Hippocampal formation (tissue), 2 donors: ENCODE measurements at regions not wholly inside any gene's neighbourhood (a gene's known extent, or its start where the extent isn't known, plus 50 kb on each side); places are given as distances from the start of the nearest gene placed in this dataset.
A peak's percentile ranks its signal among the peaks of the same experiment; 100 is the strongest.
"Not testable (repeated sequence)": the region's sequence is repeated elsewhere in the genome, so short reads cannot be mapped to it uniquely, and the experiment has no call there.

Experiments
- DNase-seq, 2 donors: peaks; one replicate each; lab custom pipeline; 2025; lab: John Stamatoyannopoulos, UW

DNA sequence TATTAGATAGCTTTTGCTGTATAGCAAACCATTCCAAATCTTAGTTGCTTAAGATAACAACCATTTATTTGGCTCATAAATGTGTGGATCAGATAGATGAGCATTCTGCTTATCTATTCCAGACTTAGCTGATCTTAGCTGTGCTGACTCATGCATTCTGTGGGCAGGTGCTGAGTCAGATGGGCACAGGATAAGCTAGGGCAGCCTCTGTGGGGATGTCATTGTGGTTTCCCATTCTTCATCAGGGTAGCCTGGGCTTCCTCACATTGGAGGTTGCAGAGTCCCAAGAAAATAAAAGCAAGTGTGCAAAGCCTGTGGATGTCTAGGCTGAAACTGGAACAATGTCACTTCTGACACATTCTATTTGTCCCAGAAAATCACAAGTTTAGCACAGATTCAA lies 917.0 kb downstream of the TYW1 start:
- DNase-seq = no peak

GRCh38 chr7:67916111-67916510 lies 919.5 kb downstream of the TYW1 start:
- not testable (repeated sequence) for DNase-seq

GRCh38 chr7:67916571-67917436 lies 920.2 kb downstream of the TYW1 start:
- DNase-seq = peak in 1 of 2 donors; percentile 7

GRCh38 chr7:67917437-67917755 lies 920.8 kb downstream of the TYW1 start:
- no peak for DNase-seq

- no peak for DNase-seq
Observed at GRCh38 chr7:67918158-67918557, 921.5 kb downstream of the TYW1 start.

DNA sequence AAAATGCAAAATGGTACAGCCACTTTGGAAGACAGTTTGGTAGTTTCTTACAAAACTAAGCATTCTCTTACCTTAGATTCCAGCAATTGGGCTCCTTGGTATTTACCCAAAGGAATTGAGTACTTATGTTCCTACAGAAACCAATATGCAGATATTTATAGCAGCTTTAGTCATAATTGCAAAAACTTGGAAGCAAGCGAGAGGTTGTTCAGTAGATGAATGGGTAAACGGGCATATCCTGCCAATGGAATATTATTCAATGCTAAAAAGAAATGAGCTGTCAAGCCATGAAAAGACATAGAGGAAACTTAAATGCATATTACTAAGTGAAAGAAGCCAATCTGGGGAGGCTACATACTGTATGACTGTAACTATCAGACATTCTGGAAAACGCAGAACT lies 926.7 kb downstream of the TYW1 start:
- no peak for DNase-seq

DNA sequence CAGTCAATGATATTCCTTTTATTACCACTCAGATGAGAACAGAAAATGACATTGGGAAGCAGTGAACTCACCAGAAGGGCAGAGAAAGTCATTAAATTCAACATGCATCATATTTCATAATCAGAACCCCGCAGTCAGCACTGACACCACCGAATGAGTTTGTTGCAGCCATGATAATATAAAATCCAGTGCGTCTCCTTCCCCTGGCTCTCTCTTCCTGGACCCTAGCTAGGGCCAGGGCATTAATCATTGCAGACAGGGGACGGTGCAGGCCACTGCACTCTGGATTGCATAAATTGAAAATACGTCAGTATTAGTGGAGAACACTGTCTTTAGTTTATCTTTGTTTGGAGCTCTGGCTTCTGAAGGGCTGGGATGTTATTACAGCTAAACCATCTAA lies 931.5 kb downstream of the TYW1 start:
- DNase-seq = no peak

GRCh38 chr7:67936447-67936846 lies 939.8 kb downstream of the TYW1 start:
- not testable (repeated sequence) for DNase-seq

GRCh38 chr7:67940400-67940799 lies 943.8 kb downstream of the TYW1 start:
- DNase-seq = no peak

DNA sequence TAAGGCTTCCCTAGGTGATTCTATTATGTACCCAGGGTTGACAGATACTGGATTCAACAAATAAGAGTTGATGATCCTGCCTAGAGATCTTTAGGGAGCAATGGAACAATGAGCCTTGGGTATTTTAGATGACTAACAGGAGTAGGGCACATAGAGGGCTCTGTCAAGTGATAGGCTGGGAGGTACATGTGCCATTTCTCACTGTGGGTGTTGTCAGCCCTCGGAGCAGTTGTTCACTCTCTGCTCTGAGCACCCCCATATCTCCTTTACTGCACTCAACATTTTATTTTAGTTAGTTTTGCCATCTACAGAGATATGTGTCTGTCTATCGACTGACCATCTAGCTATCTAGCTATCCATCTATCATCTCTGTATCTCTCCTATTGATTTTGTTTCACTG lies 950.6 kb downstream of the TYW1 start:
- DNase-seq = no peak

DNA sequence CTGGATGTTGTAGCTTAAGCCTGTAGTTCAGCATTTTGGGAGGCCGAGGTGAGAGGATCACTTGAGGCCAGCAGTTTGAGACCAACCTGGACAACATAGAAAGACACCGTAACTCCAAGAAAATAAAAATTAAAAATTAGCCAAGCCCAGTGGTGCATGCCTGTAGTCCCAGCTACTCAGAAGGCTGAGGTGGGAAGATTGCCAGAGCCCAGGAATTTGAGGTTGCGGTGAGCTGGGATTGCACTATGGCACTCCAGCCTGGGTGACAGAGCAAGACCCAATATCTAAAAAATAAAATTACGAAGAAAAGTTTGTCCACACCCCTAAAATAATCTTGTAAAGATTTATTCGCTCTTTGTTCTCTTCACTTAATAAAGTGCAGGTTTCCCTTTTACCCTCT lies 951.0 kb downstream of the TYW1 start:
- no peak for DNase-seq

GRCh38 chr7:67950321-67951083 lies 953.9 kb downstream of the TYW1 start:
- DNase-seq = no peak

DNA sequence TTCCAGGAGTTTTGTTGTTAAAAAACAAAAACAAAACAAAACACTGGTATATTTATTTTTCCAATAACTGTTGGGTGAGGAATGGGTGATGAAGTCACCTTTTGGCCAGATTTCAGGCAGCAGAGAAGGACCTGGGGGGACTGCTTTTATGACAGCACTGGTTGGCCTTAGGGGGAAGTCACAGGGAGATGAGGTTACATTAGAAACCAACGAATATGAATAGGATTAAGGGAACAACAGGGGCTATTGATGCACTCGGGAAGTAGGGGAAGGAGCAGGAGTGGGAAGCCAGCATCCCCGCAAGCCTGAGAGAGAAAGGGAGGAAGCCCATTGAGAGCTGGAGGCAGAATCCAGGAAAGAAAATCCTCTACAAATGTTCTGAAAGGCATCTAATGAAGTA lies 958.4 kb downstream of the TYW1 start:
- DNase-seq = no peak

DNA sequence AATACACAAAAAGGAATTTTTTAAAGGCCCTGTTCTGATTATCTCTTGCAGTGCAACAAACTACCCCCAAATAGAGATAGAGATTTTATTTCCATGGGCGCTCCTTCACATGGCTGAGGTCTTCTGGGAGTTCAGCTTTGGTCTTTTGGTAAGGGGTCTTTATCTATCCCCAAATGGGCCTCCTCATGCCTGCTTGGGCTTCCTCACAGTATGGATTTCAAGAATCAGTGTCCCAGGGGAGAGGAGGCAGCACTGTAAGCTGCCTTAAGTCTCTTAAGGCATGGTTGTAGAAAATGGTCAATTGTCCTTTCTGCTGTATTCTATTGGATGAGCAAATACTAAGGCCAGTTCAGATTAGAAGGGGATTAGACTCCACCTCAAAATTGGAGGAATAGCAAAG lies 966.2 kb downstream of the TYW1 start:
- no peak for DNase-seq

GRCh38 chr7:67976490-67976889 lies 979.9 kb downstream of the TYW1 start:
- no peak for DNase-seq

- DNase-seq = no peak
Observed at GRCh38 chr7:67983486-67983885, 986.9 kb downstream of the TYW1 start.

GRCh38 chr7:67984326-67984725 lies 987.7 kb downstream of the TYW1 start:
- no peak for DNase-seq

DNA sequence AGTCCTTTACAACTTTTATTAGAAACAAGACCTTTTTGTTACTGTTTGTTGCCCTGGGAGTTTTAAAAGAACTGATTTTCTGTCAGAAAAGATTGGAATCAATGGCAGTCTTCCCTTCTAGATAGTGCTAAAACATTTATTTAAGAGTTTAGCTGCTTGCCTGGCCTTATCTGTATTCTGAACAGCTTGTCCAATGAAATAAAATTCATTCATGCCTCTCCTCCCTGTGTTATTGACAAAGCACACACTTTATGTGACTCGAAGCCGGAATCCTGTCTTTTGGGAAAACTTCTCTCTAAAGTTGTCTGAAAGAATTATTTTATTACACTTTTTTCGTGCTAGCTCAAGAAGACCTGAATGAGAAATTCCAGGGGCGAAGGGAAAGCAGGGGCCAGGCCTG lies 992.5 kb downstream of the TYW1 start:
- DNase-seq = no peak

- no peak for DNase-seq
Observed at GRCh38 chr7:67990003-67990402, 993.4 kb downstream of the TYW1 start.

- DNase-seq = no peak
Observed at GRCh38 chr7:67990716-67991115, 994.1 kb downstream of the TYW1 start.

DNA sequence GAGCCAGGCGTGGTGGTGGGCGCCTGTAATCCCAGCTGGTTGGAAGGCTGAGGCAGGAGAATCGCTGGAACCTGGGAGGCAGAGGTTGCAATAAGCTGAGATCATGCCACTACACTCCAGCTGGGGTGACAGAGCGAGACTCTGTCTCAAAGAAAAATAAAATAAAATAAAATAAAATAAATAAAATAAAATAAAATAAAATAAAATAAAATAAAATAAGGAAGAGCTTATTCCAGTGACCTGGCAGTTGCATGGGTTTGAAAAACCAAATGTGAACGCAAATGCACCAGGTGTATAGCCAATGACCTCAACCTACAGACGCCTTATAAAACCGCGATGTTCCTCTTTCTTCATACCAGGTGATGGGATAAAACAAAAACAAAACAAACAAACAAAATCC lies 995.7 kb downstream of the TYW1 start:
- no peak for DNase-seq

DNA sequence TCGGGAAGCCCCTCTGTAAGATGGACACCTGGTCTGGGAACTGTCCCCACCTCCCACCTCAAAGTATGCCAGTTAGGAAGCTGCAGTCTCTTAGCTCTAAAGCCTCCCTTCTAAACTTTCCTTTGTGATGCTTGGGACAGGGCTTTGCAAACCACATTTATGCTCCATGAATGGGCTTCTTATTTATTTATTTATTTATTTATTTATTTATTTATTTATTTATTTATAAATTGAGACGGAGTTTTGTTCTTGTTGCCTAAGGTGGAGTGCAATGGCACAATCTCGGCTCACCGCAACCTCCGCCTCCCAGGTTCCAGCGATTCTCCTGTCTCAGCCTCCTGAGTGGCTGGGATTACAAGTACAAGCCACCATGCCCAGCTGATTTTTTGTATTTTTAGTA lies 1009.4 kb downstream of the TYW1 start:
- no peak for DNase-seq

DNA sequence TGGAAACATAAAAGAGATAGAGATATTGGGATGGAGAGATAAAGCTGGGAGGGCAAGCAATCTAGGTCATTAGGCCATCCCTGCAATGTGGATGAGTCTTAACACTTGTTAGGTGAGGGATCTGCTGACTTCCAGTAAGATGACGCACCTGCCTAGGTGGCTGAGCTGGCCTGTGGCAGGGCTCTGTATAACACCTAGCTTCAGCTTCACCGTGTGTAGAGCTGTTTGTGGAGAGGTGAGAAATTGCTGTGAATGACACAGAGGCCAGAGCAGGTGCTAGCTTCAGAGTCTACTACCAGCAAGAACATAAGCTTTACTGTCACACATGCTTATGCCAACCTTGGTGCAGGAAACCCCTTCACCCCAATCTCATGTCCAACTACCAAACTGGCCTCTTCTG lies 1010.0 kb downstream of the TYW1 start:
- DNase-seq = no peak

GRCh38 chr7:68009716-68010115 lies 1013.1 kb downstream of the TYW1 start:
- no peak for DNase-seq
